Stimulated activated CD4-positive, alpha-beta T cell treated with anti-CD3 and anti-CD28 coated beads, Interleukin-12 subunit alpha, Interleukin-12 subunit beta, amount 100 ng/mL, for 48 hours (primary cell): ENCODE measurements at regions not wholly inside any gene's neighbourhood (a gene's known extent, or its start where the extent isn't known, plus 50 kb on each side); places are given as distances from the start of the nearest gene placed in this dataset.
"Not testable (repeated sequence)": the region's sequence is repeated elsewhere in the genome, so short reads cannot be mapped to it uniquely, and the experiment has no call there.

ENCODE experiments used
- DNase-seq, 3 donors: peaks; one replicate each; pipeline ENCODE4 v3.0.0-alpha.2; 2020; ENCODE audit warnings: low read depth in 2 of 3, low spot score in 1 of 3

DNA sequence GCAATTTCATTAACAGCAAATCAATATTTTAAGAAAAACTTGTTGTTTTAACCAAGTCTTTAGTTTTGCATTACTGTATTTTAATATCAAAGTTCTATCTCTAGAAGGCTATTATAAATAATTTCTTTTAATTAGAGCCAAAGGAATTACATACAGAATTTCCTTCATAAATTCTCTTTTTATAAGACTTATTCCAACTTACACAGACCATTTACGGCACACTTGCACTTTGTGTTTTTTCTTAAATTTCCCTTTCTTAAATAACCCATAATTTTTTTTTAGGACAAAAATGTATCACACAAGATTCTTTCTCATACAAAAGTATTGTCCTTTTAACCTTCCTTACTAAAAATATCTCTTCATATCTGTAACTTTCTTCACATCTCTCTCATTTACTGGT, 458.5 kb upstream of the CHRM3 start:
- no peak for DNase-seq

DNA sequence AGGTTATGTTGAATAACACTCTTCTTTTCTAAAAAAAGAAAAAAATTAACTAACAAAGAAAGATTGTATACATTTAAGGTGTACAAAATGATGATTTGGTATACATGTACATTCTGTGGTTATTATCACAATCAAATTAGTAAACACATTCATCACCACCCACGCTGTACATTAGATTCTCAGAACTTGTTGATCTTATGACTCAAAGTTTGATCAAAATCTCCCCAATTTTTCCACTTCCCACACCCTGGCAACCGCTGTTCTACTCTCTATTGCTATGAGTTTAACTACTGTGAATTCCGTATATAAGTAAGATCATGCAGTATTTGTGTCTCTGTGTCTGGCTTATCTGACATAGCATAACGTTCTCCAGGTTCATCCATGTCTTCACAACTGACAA, 469.5 kb upstream of the CHRM3 start:
- DNase-seq = no peak

DNA sequence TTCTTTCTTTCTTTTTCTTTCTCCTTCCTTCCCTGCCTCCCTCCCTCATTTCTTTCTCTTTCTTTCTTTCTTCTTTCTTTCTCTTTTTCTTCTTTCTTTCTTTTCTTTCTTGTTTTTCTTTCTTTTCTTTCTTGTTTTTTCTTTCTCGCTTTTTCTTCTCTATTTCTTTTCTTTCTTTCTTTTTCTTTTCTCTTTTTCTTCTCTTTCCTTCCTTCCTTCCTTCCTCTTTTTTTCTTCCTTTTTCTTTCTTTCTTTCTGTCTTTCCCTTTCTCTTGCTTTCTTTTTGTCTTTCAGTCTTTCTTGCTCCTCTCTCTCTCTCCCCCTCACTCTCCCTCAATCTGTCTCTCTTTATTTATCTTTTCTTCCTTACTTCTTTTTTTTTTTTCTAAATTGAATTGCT, 472.0 kb upstream of the CHRM3 start:
- no peak for DNase-seq

DNA sequence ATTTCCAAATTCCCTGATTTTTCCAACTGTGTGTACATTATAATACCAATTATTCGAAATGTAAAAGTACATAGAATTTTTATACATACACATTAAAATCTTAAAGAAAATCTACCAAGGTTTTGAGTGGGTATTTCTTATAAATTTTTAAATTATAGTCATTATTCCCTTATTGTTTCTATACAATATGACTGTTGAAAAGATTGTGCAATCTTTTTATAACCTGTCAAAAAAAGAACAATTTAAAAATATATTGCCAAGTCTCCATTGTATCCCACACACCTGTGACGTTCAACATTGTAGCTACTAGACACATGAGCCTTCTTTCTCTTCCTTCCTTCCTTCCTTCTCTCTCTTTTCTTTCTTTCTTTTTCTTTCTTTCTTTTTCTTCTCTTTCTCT, 473.2 kb upstream of the CHRM3 start:
- no peak for DNase-seq

DNA sequence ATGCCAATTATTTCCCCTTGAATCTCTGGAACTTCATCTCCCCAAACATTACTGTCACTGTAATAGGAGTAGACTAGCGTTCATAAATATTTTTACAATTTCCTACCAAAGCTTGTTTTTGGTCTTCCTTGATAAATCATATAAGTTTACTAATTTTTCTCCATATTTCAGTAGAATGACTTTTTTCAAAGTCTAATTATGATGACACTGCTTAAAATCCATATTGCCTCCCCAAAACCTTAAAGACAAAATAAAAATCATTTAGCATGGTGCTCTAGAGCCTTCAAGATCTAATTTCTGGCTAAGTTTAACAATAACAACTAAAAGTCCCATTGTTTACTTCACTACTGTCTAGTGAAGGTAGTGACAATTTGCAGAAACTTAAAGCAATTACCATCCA, 474.2 kb upstream of the CHRM3 start:
- no peak for DNase-seq

DNA sequence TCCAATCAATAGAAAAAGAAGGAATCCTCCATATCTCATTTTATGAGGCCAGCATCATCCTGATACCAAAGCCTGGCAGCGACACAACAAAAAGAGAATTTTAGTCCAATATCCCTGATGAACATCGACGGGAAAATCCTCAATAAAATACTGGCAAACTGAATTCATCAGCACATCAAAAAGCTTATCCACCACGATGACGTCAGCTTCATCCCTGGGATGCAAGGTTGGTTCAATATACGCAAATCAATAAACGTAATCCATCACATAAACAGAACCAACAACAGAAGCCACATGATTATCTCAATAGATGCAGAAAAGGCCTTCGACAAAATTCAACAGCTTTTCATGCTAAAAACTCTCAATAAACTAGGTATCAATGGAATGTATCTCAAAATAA, 483.6 kb upstream of the CHRM3 start:
- DNase-seq = not testable (repeated sequence)

DNA sequence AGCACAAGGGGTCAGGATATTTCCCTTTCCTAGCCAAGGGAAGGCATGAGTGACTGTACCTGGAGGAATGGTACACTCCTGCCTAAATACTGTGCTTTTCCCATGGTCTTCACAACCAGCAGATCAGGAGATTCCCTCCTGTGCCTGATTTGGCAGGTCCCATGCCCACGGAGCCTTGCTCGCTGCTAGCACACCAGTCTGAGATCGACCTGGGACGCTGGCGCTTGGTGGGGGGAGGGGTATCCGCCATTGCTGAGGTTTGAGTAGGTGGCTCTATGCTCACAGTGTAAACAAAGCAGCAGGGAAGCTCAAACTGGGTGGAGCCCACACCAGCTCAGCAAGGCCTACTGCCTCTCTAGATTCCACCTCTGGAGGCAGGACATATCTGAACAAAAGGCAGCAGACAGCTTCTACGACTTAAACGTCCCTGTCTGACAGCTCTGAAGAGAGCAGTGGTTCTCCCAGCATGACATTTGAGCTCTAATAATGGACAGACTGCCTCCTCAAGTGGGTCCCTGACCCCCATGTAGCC, 486.0 kb upstream of the CHRM3 start:
- no peak for DNase-seq

DNA sequence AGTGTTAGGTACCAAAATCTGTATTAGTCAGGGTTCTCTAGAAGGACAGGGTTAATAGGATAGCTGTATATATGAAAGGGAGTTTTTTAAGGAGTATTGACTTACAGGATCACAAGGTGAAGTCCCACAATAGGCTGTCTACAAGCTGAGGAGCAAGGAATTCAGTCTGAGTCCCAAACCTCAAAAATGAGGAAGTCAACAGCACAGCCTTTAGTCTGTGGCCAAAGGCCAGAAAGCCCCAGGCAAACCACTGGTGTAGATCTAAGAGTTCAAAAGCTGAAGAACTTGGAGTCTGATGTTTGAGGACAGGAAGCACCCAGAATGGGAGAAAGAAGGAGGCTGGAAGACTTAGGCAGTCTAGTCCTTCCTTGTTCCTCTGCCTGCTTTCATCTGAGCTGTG, 487.5 kb upstream of the CHRM3 start:
- DNase-seq = no peak

DNA sequence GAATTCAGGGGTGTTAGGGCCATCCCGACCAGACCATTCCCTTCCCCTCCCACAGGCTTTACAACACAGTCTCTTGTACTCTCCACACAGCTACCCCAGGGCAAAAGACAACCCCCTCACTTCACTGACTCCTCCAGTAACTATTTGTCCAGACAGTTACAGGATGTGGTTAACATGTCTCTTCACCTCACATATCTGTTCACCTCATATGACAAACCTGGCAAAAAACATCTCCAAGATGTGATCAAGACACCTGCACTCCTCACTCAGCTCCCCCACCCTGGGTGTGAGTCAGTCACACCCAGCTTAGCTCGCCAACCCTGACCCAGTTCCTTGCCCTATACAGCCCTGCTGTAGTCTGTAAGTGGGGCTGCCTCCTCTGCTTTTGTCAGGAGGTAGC, 490.5 kb upstream of the CHRM3 start:
- no peak for DNase-seq

DNA sequence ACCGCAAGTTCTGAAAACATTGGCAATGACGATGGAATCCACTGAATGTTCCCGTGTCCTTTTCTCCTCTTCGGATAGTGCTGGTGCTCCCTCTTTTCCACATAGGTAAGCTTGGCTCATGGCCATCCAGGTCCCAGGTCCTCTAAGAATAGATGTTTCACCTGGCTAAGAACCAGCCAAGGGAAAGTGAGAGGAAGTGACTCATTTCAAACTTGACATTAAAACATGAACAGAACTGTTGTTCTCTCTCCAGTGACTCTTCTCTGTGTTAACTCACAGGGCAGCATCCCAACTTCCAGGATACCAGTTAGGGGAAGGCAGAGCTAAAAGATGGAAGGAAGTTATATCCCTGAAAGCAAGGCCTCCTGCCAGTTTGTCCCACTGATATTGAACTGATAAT, 493.8 kb upstream of the CHRM3 start:
- DNase-seq = no peak

DNA sequence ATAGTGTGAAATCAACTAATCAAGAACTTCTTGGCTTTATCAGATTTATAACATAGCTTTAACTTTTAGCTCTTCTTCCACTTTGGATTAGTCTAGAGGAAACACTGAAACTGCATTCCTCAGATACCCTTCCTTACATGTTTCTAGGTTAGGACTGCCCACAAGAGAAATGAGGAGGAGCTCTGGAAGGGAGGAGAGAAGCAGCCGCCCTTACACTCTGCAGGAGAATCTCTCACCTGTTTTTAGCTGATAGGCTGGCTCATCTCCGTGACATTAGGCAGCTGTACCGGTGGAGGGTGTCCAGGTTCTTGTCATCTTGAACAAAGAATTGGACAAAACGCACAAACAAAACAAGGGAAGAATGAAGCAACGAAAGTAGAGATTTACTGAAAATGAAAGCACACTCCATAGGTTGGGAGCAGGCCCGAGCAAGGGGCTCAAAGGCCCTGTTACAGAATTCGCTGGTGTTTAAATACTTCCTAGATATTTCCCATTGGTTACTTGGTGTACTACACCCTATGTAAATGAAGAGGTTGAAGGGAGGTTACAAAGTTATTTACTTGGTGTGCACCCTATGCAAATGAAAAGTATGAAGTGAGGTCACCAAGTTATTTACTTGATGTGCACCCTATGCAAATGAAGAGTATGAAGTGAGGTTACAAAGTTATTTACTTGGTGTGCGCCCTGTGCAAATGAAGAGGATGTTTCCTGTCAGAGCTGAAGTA, 524.9 kb upstream of the CHRM3 start:
- no peak for DNase-seq

DNA sequence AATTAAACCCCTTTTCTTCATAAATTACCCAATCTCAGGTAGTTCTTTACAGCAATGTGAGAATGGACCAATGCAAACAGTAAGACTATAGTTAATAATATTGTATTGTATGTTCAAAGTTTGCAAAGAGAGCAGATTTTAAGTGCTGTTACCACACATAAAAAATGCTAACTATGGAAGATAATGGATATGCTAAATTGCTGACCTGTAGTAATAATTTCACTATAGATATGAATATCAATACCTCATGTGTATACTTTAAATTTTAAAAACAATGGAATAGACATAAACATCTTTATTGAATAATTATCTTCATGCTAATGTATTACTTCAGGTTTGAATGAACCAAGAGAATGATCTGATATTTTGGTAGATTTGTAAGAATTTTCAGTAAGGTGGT, 552.4 kb upstream of the CHRM3 start:
- DNase-seq = no peak

DNA sequence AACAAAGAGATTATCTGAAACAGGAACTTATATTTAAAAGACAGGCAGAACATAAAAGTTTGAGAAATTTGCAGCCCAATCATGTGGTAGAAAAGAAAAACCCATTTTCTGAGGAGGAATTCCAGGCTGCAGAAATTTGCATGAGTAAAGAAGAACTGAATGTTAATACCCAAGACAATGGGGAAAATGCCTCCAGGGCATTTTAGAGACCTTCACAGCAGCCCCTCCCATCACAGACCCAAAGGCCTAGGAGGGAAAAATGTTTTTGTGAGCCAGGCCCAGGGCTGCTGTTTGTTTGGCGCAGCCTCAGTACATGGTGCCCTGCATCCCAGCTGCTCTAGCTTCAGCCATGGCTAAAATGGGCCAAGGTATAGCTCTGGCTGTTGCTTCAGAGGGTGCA, 554.3 kb upstream of the CHRM3 start:
- DNase-seq = no peak

DNA sequence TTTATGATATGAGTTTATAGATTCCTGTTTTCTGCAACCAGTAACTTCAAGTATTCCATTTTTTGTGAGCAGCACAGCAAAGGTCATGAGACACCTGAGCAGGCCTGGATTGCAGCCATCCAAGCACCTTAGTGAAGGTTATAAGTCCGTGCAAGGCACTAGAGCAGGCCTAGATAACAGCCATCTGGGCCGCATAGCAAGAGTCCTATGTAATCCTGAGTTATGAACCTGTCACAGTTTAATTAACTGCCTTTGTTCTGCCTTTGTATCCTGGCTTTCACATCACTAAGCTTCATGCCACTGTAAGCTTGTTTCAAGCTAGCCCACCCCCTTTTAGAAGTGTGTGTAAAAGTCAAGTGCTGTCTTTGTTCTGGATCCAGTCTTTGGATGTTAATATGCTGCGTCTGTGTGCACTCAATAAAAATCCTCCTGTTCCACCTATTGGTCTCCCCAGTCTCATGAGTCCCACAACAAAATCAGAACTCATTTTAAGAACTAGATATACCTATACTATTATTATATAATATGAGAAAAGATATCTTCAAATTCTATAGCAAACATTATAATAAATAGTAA, 556.2 kb upstream of the CHRM3 start:
- DNase-seq = no peak

DNA sequence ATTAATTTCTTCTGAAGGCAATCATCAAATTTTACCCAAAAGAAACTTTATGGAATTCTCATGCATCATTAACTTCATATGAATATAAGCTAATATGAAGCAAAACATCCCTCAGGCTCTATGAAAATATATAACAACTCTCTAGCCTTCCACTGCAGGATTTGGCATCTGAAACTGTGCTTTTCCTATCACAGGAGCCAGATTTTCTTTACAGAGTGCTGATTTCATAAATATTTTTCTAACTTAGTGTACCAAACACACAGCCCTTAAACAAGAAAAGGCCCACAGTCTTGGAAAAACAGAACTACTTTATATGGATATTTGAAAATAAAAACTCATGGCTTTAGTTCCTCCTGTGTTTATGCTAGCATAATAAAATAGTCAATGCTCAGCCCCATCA, 559.5 kb upstream of the CHRM3 start:
- no peak for DNase-seq

DNA sequence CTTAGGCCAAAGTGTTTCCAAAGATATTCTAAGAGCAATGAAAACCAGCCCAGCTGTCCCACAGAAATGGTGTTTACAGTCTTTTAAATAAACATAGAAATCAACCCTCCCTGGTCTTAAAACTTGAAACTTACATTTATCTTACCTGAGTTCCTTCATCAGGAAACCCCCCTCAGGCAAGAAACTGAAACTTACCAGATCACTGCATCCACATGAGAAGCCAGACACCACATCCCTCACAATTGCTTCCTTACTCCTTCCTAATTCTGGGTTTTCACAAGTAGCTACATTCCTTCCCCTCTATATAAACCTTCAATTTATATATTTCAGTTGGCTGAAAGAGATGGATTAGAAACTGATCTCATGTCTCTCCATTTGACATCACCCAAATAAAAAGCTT, 563.0 kb upstream of the CHRM3 start:
- no peak for DNase-seq

DNA sequence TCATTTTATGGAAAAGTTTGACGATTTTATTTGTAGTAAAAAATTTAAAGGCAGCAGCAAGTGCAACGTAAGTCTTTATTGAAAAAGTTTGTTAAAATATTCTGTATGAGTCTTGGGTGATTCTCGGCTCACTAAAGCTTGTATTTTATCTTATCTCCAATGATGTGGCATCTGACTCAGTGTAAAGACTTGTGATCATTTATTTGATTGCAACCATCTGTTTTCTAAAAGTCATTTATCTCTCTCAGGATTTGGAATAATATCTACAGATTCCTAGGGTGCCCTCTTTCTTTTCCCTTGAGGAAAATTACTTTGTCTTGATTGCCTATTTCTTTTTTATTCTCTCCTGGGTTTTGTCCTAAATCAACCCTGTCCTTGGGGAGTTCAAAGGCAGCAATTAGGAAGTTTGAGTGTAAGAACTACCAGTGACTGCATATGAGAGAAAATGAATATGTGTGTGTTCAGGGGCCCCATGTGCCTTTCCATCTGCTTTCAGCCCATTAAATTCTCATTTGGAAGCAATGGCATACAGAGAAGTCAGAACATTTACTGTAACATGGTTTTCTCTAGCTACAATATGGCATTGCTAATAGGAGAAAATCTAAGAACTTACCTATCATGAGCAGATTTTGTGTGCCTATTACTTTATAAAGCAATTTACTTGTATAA, 575.0 kb upstream of the CHRM3 start:
- no peak for DNase-seq

DNA sequence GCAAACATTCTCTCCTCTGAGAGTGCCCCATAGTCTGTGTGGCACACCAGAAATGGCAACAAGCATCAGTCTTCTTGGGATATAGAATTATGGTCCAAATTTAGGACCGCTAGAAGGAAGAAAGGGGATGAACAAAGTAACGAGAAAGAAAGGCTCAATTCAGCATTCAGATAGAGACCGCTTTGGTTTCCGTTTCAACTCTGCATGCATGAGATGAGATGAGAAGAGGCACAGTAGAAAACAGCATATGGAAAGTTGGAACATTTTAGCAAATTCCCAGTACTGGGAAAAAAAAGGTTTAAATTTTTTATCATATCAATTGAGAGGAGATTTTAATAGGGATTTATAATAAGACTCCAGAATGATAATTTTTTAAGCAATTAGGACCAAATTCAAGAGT, 595.5 kb upstream of the CHRM3 start:
- DNase-seq = no peak

DNA sequence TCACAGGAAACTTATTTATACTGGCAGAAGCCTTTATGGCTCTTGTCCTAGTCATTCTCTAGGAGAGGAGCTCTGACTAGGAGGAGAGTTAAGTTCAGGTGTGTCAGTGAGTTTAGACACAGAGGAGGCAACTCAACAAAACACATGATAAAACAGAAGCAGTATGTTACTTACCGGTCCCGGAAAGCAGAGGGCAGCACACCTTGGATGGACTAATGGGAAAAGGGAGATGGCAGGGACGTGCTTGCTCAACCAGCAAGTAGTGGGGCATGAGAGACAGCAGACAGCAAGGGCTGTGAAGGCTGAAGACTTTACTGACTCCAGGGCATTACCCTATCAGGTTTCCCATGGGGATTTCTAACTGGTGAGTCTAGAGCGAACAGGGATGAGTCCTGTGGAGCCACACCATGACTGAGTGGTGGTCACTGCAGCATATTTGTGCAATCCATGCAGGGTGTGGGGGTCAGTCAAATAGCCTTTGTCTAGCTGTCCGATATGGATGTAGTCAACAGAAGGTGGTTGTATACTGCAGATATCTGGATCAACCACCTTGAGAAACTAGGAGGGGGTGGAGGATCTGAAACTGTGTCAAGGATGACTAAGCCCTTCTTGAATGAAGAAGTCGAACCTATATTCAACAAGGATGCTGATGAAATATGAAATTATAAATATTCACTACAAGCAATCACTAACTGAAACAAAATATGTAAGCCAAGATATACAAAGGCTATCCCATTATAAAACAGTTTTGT, 596.3 kb upstream of the CHRM3 start:
- DNase-seq = no peak

DNA sequence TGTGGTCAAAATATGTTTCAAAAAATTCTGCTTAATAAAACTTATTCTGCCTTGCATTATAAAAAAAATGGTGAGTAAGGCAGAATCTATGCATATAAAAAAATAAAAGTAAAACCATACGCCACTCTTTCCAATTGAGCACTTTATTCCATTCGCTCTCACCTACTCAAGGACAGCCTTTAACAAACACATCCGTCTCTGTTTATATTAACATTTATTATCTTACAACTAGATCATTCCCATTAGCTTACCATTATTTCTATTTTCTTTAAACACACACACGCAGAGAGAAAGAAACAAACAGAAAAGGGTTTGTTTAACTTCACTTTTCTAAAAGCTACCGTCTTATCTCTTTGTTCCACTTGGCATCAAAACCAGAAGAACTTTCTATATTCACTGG, 598.9 kb upstream of the CHRM3 start:
- DNase-seq = no peak

DNA sequence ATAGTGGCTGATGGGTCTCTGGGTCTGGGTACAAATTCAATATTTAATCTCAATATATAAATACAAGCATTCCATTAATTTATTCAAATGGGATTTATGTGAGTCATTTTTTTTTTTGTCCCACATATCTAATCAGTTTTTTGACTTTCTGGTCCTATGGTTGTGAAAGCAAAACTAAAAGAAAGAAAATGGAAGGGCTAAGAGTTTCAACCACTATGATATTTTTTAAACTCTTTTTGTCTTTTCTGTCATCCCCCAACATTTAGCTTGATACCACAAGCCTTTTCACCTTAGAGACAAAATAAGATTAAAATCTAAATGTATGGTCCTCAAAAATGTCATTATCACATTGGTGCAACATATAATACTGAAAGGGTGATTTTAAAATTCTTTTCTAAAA, 602.7 kb upstream of the CHRM3 start:
- DNase-seq = no peak

DNA sequence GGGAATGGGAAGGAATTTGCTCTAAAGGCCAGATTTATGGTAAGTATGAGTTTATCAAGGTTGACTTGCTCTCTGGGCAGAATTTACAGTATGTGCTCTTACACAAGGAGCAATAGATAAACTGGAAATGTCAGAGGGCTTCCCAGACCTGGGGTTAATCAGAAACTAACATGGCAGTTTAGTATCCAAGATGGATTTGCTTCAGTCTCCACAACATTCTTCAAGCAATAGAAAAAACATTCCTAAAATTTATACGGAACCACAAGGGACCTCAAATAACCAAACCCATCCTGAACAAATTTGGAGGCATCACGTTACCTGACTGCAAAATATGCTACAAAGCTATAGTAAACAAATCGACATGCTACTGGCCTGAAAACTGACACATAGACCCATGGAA, 606.7 kb upstream of the CHRM3 start:
- DNase-seq = no peak
